GM18520 (cell line): ENCODE measurements at regions not wholly inside any gene's neighbourhood (a gene's known extent, or its start where the extent isn't known, plus 50 kb on each side); places are given as distances from the start of the nearest gene placed in this dataset.
"Not testable (repeated sequence)": the region's sequence is repeated elsewhere in the genome, so short reads cannot be mapped to it uniquely, and the experiment has no call there.

Experiments used
- ATAC-seq: cut with Tn5 transposase; IDR thresholded peaks from one replicate; pipeline ENCODE4 v1.9.1; 2021; ENCODE audit not compliant: unreplicated experiment

GRCh38 chr11:103729617-103730016, 306.8 kb upstream of the DDI1 start:
- ATAC-seq = no peak

- no peak for ATAC-seq
Observed at GRCh38 chr11:103730131-103730940, 306.1 kb upstream of the DDI1 start.

GRCh38 chr11:103731670-103732069, 304.8 kb upstream of the DDI1 start:
- ATAC-seq = no peak

GRCh38 chr11:103733889-103734288, 302.6 kb upstream of the DDI1 start:
- no peak for ATAC-seq

- ATAC-seq = no peak
Observed at GRCh38 chr11:103735497-103736032, 300.9 kb upstream of the DDI1 start.

- ATAC-seq = no peak
Observed at GRCh38 chr11:103736315-103737036, 300.0 kb upstream of the DDI1 start.

GRCh38 chr11:103737037-103737622, 299.3 kb upstream of the DDI1 start:
- ATAC-seq = no peak

- ATAC-seq = no peak
Observed at GRCh38 chr11:103737747-103738146, 298.7 kb upstream of the DDI1 start.

GRCh38 chr11:103739074-103739796, 297.2 kb upstream of the DDI1 start:
- not testable (repeated sequence) for ATAC-seq

GRCh38 chr11:103744496-103745153, 291.8 kb upstream of the DDI1 start:
- no peak for ATAC-seq

GRCh38 chr11:103749158-103749557, 287.3 kb upstream of the DDI1 start:
- ATAC-seq = no peak

- no peak for ATAC-seq
Observed at GRCh38 chr11:103768816-103769215, 267.6 kb upstream of the DDI1 start.

GRCh38 chr11:103773059-103773458, 263.4 kb upstream of the DDI1 start:
- ATAC-seq = no peak

GRCh38 chr11:103773537-103773936, 262.9 kb upstream of the DDI1 start:
- no peak for ATAC-seq

GRCh38 chr11:103779054-103779453, 257.4 kb upstream of the DDI1 start:
- no peak for ATAC-seq

GRCh38 chr11:103789952-103790351, 246.5 kb upstream of the DDI1 start:
- ATAC-seq = no peak

- no peak for ATAC-seq
Observed at GRCh38 chr11:103792981-103793468, 243.4 kb upstream of the DDI1 start.

- ATAC-seq = no peak
Observed at GRCh38 chr11:103794262-103794661, 242.2 kb upstream of the DDI1 start.

GRCh38 chr11:103798026-103798425, 238.4 kb upstream of the DDI1 start:
- ATAC-seq = no peak

GRCh38 chr11:103798446-103798845, 238.0 kb upstream of the DDI1 start:
- no peak for ATAC-seq
